ENCODE measurements at regions not wholly inside any gene's neighbourhood (a gene's known extent, or its start where the extent isn't known, plus 50 kb on each side); places are given as distances from the start of the nearest gene placed in this dataset.
"Not testable (repeated sequence)": the region's sequence is repeated elsewhere in the genome, so short reads cannot be mapped to it uniquely, and the experiment has no call there.

DNA sequence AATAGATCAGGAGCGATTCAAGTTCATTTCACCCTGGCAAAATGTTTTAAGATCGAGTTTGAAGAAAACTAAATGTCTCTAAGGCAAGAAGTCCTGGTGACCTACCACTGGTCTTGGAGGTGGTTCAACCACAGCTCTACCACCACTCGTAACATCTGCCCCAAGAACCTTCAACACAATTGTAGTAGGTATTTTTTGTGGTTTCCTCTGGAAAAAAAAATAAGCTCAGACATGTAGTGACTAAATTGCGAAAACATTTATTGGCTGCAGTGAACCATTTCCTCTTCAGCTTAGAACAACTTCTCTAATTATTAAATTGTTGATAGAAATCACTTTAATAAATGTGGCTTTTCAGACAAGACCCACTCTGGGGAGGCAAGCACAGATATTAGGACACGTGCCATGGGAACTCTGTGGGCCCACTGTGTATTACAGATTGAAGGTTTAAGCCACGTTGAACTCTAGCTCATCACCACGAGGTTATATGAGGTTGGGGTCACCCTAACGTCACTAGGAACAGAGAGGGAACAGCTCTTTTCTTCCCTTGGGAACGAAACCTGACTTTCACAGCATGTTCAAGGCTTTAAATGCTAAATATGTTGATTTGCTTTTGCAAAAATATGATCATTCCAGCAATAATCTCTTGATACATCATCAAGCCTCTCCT lies 142.9 kb downstream of the HSD17B3 start:
- intact Hi-C loops (cut with DNase I), result no loop called here
- no peak for DNase-seq (ENCODE audit: low spot score)

DNA sequence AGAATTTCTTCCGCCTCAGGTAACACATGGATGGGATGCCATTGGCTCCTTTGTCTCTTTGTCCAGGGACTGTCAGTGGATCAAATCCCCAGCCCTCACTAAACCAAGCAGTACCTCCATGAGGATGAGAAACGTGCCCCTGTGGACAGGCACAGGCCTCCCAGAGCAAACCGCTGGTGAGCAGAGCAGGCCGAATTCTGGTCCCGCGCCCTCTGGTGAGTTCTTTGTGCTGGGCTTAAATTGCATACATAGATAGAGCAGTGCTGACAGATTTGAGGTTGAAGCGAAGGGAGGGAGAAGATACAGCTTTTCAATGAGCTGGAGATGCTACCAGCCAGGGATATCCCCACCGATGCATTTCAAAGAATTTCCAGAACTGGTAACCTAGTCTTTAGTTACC lies 143.8 kb downstream of the HSD17B3 start:
- DNase-seq (ENCODE audit: low spot score), result no peak
- intact Hi-C loops (cut with DNase I), result no loop called here

DNA sequence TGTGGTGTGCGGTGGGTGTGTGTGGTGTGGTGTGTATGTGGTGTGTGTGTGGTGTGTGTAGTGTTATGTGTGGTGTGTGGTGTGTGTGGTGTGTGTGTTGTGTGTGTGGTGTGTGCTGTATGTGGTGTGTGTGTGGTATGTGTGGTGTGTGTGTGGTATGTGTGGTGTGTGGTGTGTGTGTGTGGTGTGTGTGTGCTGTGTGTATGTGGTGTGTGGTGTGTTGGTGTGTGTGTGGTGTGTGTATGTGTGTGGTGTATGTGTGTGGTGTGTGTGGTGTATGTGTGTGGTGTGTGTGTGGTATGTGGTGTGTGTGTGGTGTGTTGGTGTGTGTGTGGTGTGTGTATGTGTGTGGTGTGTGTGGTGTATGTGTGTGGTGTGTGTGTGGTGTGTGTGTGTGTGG lies 144.3 kb downstream of the HSD17B3 start:
- intact Hi-C loops (cut with DNase I), result no loop called here
- DNase-seq (ENCODE audit: low spot score), result no peak

DNA sequence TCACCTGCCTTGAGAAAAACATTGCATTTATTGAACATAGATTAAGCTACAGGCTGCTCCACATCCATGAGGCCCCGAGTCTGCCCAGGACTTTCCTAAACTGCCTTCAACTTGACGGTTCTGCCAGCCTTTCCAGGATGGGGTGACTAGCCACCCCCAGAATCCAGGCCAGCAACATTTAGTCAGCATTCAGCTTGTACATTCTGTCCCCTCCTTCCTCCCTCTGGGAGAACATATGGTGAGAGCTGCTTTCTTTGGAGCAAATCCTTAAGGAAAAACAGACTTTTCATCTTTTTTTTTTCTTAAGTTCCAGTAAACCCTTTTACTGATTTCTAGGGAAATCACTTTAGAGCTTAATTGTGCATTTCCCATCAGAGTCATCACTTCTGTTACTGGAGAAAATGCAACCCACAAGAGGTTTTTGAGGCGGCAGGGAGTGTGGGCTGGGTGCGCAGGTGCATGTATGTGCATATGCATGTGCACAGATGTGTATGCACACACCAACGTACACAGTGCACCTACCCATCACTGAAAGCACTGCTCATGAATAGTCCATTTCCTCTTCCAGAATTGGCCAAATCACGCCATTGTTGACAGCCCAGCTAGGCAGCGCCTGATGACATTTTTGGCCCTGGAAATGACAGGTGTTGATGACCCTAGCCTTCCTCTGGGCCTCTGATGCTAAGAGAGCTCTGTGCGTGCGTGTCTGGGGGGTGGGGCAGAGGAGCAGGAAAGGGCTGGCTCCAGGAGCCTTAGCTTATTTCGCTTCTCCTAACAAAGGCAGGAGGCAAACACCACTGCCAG lies 145.6 kb downstream of the HSD17B3 start:
- intact Hi-C loops (cut with DNase I), result no loop called here
- DNase-seq (ENCODE audit: low spot score), result no peak

DNA sequence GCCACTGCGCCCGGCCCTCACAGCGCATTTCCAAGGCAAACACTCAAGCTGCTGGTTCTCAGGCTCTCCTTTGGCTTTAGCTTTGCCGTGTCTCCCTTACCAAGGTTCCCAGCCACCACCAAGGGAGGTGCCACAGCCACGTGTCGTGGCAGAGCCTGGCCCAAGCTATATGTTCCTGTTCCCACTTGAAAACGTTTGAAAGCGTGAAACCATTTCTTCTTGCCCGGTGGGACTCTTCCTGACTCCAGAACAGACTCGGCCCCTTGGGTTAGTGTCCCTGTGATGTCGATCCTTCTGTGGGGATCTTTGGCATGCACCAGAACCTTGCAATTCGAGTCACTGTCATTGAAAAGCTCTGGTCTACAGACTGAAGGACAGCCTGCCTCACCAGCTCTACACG lies 147.9 kb downstream of the HSD17B3 start:
- intact Hi-C loops (cut with DNase I), result no loop called here
- DNase-seq (ENCODE audit: low spot score), result no peak

DNA sequence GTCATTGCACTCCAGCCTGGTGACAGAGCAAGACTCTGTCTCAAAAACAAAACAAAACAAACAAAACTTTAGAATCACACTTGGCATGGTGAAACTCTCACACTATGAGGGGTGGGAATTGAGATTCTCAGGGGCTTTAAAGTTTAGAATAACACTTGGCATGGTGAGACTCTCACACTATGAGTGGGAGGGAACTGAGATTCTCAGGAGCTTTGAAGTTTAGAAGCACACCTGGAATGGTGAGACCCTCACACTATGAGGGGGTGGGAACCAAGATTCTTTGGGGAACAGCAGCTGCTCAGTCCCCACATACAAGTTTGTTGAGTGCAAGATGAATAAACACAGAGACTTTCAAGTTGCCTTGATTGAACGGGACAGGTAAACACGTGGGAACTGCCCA lies 149.4 kb downstream of the HSD17B3 start:
- intact Hi-C loops (cut with DNase I), result no loop called here
- no peak for DNase-seq (ENCODE audit: low spot score)

DNA sequence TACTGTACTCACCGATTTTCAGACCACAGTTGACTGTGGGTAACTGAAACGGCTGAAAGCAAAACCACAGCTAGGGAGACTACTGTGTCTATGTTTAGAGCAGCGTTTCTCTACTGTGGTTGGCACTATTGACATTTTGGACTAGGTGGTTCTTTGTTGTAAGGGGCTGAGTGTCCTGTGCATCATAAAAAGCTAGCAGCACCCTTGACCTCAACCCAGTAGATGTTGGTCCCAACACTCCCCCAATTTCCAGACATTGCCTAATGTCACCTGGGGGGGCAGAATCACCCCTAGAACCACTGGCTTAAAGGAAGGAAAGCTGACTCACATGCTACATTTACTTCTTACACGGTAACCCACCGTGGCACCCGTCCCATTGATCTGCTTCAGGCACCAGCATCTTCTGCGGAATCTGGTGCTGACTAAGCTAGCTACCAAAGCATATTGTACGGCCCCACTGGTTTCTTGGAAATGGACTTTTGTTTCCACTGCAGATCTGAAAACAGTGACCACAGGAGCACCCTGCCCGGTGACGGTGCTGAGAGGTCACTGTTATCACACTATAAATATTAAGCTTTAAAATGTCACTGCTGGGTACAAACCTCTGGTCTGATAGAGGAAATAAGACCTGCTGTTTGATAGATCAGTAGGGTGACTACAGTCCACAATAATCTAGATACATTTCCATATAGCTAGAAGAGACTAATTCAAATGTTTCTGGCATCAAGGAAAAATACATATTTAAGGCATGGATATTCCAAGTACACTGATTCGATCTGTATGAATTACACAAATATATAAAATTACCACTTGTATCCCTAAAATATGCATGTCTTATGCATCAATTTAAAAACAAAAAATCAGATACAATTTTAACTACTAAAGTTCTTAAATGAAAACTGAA lies 151.4 kb downstream of the HSD17B3 start:
- intact Hi-C loops (cut with DNase I), result no loop called here
- DNase-seq (ENCODE audit: low spot score), result no peak

DNA sequence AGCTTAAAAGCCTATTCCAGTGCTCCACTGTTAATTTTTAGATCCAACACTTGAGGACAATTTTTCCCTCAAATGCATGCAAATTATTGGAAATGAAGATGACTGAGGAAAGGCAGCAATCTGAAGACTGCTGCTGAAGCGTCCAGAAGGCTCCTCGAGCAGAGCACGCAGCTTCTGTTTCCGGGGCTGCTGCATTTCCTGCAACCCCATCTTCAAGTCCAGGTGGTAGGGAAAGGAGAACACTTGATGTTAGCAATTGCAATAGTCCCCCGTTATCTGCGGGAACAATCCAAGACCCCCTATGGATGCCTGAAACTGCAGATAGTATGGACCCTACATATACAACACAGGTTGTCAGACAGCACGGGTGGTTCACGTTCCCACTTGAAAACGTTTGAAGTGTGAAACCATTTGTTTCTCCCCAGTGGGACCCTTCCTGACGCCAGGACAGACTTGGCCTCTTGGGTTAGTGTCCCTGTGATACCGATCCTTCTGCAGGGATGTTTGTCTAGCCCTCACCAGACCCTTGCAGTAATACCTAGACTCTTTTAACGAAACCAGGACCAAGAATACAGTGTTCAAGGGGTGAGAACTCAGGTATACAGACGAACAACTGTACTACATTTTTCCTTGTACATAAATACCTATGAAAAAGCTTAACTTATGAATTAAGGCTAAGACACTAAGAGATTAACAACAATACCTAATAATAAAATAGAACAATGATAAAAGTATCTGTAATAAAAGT lies 152.3 kb downstream of the HSD17B3 start:
- no peak for DNase-seq (ENCODE audit: low spot score)
- intact Hi-C loops (cut with DNase I), result loop anchor here in 1 of 2 donors (2.0 kb wide), 1 partner anchor 615 kb away; no protein-coding TSS in a partner anchor

DNA sequence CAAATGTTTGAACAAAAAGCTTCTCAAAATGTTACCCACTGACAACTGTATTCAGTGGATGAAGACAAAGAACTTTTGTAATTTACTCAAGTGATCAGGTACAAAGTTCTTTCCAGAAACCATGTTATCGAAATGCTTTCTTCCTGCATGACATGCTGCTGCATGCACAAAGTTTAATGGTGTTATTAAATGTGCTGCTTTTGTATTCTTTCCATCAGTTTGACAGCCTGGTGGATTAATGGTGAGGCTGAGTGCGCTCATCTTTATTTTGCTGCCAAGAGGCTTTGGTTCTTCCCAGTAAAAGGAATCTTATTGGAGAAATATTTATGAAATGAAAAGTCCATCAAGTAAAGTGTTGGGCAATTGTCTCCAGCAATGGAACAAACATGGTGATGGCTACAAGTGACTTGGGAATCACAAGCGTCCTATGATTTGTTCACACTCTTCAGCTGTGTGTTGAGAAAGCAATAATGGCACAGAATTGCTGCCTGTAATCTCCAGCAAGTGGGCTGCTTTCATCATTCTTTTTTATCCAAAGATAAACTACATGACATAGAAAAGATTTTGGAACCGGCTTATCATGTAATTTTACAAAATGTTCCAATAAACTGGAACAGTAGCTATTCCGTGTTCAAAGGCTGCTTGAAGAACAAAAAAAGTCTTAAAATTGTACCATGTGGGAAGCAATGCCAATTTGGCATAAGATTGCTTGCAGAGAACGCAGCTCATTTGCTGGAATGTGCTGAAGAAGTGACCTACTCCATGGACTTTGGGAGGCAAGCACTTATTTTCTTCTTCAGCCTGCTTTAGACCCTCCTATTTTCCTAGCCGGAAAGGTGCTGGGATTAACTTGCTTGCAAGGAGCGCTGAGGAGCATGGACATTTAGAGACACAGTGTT lies 153.1 kb downstream of the HSD17B3 start:
- intact Hi-C loops (cut with DNase I), result loop anchor here in 1 of 2 donors (2.0 kb wide), 1 partner anchor 614 kb away; no protein-coding TSS in a partner anchor
- no peak for DNase-seq (ENCODE audit: low spot score)

DNA sequence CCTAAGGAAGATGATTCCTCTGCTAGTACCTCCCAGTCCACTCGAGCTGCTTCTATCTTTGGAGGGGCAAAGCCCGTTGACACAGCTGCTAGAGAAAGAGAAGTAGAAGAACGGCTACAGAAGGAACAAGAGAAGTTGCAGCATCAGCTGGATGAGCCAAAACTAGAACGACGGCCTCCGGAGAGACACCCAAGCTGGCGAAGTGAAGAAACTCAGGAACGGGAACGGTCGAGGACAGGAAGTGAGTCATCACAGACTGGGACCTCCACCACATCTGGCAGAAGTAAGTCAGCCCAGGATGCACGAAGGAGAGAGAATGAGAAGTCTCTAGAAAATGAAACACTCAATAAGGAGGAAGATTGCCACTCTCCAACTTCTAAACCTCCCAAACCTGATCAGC lies 154.9 kb downstream of the HSD17B3 start:
- DNase-seq (ENCODE audit: low spot score); intact Hi-C loops (cut with DNase I): not testable (repeated sequence)

DNA sequence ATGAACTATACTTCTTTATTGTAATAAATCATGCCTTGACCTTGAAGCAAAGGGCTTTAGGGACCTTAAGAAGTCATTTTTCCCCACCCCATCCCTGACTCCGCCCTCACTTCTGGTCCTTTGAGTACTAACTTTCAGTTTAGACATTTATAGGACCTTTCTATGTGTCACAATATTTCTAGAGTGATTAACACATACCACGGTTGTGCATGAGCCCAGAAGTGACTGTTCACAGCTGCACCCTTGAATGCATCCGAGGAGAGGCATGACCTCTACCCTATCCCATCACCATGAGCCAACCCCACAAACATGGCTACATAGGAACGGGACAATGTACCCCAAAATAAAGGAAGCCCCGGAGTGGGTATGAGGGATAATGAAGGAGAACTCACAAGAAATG lies 160.3 kb downstream of the HSD17B3 start:
- DNase-seq (ENCODE audit: low spot score), result no peak
- intact Hi-C loops (cut with DNase I), result no loop called here

DNA sequence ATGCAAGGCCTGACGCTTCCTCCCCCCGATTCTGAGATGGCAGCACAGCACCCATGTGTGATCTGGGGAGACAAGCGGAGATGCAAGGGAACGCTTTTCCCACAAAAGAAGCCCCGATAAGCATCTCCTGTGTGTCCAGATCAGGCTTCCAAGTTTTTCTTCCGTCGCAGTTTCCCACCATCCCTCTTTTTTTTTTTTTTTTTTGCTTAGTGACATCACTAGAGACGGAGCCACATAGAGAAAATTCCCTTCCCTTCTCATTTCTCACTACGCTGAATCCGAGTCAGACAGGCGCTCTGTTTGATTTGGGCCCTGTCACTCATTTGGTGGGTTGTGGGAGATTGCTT lies 160.9 kb downstream of the HSD17B3 start:
- intact Hi-C loops (cut with DNase I), result no loop called here
- no peak for DNase-seq (ENCODE audit: low spot score)

DNA sequence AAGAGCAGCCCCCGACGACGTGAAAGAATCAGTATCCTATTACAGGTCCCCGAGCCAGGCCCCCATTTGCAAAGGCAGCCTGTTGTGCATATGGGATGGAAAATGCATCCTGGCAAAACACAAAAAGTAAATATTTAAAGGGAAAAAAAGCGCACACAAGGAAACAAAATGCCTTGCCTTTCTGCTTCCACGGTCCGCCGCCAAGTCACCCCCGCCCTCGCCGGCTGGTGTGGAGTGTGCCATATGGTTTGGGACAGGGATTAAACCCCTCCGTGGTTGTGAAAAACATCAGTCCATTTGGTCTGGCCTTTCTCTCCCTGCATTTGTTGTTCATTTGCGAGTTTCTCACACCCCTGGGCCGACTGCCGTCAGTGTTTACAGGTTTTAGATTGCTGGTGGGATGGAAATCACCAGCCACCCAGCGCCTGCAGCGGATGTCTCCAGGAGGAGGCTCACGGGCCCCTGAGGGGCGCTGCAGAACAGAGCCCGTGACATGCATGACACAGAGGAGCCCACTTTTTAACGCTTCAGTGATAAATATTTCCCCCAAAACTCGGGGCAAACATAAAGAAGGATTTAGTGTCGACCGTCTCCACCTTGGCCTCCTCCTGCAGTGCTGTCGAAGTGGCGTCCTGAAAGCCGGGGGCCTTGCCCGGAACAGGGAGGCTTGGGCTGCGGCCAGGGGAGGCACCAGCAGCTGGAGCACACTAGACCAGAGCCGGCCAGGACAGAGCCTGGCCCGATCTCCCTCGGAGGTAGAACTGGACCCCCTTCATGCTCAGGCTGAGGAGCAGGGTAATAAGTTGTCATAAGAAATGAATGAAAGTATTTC lies 161.5 kb downstream of the HSD17B3 start:
- no peak for DNase-seq (ENCODE audit: low spot score)
- intact Hi-C loops (cut with DNase I), result no loop called here

DNA sequence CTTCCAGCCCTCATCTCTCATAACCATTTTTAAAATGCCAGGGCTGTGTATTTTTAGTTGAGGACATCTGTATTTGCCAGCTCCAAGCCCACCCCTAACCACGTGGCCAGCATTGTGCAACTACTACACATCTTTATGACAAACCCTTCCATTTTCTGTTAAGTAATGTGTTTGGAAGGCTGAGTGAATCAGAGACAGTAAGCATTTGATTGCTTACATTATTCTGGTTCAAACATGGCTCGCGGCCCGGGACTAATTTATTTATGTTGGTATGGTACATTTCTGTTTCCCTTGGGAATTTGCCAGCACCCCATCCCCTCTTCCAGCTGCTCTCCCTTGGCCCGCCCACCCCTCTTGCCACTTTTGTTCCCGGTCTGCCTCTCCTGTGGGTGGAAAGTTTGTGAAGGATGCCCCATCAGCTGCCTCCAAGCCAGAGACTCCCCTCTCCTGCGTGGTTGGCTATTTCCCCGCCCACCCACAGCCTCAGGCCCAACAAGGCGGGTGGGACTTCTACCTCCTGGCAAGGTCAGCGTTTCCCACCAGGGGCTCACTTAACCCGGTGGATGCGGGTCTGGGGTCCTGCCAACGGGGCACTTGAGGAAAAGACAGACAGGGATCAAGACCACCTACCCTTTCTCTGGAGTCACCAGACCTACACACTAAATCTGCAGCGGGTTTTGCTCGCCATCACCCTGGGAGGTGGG lies 162.2 kb downstream of the HSD17B3 start:
- DNase-seq (ENCODE audit: low spot score), result no peak
- intact Hi-C loops (cut with DNase I), result no loop called here

DNA sequence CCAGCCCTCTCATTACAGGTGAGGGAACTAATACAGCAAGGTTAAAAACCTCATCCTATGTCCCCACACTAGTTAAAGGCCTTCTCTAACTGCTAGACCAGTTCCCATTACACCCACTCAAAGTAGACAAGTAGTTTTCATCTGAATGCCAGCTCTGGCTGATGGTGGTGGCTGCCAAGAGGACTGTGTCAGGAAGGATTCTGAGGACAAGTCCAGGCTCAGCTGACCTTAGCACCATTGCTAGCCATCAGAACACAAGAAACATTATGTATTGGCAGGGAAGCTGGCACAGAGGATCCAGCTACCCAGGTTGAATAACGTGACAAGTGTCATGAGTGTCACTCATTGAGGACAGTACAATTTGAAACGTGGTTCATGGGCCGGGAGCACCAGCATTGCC lies 163.4 kb downstream of the HSD17B3 start:
- intact Hi-C loops (cut with DNase I), result no loop called here

DNA sequence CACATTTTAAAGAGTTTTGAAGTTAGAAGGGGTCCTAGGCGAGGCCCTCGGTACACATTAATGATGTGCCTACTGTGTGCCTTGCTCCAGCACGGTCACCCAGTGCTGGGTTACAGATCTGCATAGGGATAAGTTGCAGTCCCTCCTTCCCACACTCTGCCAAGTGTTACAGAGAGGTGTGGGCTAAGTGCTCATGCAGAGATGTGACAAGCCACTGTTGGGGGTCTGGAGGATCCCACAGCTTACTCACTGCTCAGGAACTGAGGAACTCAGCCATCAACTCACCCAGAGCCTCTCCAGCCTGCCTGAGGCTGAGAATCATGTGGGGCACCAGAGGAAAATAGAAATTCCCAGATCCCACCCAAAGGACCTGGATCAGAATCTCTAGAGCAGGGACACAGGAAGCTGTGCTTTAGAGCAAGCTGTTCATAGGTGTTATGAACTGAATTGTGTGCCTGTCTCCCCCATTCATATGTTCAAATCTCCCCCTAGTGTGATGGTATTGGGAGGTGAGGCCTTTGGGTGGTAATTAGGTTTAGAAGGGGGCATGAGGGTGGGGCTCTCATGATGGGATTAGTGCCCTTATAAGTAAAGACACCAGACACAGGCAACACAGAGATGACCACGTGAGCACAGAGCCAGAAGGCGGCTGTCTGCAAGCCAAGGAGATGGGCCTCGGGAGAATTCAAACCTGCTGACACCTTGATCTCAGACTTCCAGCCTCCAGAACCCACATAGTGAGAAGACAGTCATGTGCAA lies 164.1 kb downstream of the HSD17B3 start:
- no peak for DNase-seq (ENCODE audit: low spot score)
- intact Hi-C loops (cut with DNase I), result no loop called here

More for the DNA sequence above, 163.4 kb downstream of the HSD17B3 start:
- no peak for DNase-seq (ENCODE audit: low spot score)

Measured in posterior vena cava (tissue), 2 donors.